HUES64 (cell line): ENCODE measurements at regions not wholly inside any gene's neighbourhood (a gene's known extent, or its start where the extent isn't known, plus 50 kb on each side); places are given as distances from the start of the nearest gene placed in this dataset.

Experiments used
- H3K27ac ChIP-seq: 2 replicates; pipeline ENCODE4 v1.7.0; 2013; ENCODE audit warnings: low read depth, low read length, inconsistent platforms
- H3K27me3 ChIP-seq: 2 replicates; pipeline ENCODE4 v1.6.1; 2013; ENCODE audit warnings: mild to moderate bottlenecking, low read length; ENCODE audit not compliant: insufficient read depth
- H3K36me3 ChIP-seq: 2 replicates; pipeline ENCODE4 v1.6.1; 2013; ENCODE audit warnings: mild to moderate bottlenecking, low read length; ENCODE audit not compliant: insufficient read depth
- H3K4me1 ChIP-seq: 2 replicates; pipeline ENCODE4 v1.6.1; 2013; ENCODE audit warnings: mild to moderate bottlenecking, low read length, moderate library complexity; ENCODE audit not compliant: insufficient read depth
- H3K4me3 ChIP-seq: 2 replicates; pipeline ENCODE4 v1.5.1; 2013; ENCODE audit warnings: mild to moderate bottlenecking, low read length, moderate library complexity
- H3K9ac ChIP-seq: 2 replicates; pipeline ENCODE4 v1.6.1; 2013; ENCODE audit warnings: mild to moderate bottlenecking, low read depth, low read length
- H3K9me3 ChIP-seq: 2 replicates; pipeline ENCODE4 v1.6.1; 2013; ENCODE audit warnings: low read depth, low read length; ENCODE audit not compliant: insufficient read depth
- WGBS: fragments of 150-250, 120-280 bp; methylation state at CpG from one replicate; pipeline ENCODE4 v1.1.7; 2013; ENCODE audit warnings: missing lambda C conversion rate; 5-methylcytosine and 5-hydroxymethylcytosine counted together

- Histone ChIP-seq H3K36me3 (no peaks in the 10 kb centered on the region), H3K9me3 (peaks cover 26% of the 10 kb centered on the region), H3K9ac (no peak overlapping the region), H3K27me3 (no peaks in the 10 kb centered on the region), H3K4me1 (no peaks in the 10 kb centered on the region), H3K4me3 (no peak overlapping the region), H3K27ac (no peak overlapping the region)
- WGBS: no CpG with 5 or more reads among the region's 1 CpG
Observed at GRCh38 chr13:111022241-111022640, 92.9 kb upstream of the ARHGEF7 start.

- no CpG with 5 or more reads among the region's 1 CpG for WGBS
- H3K9me3 ChIP-seq: peaks cover 26% of the 10 kb centered on the region
- no peaks in the 10 kb centered on the region for H3K27me3 ChIP-seq
- H3K4me1 ChIP-seq: no peaks in the 10 kb centered on the region
- H3K36me3 ChIP-seq: no peaks in the 10 kb centered on the region
- H3K4me3 ChIP-seq: no peak overlapping the region
- no peak overlapping the region for H3K9ac ChIP-seq
- H3K27ac ChIP-seq: no peak overlapping the region
Observed at GRCh38 chr13:111021270-111021669, 93.8 kb upstream of the ARHGEF7 start.

GRCh38 chr13:111020546-111020945, 94.6 kb upstream of the ARHGEF7 start:
- Histone ChIP-seq H3K4me3 (no peak overlapping the region), H3K9ac (no peak overlapping the region), H3K27ac (no peak overlapping the region), H3K4me1 (no peaks in the 10 kb centered on the region), H3K9me3 (peaks cover 26% of the 10 kb centered on the region), H3K27me3 (no peaks in the 10 kb centered on the region), H3K36me3 (no peaks in the 10 kb centered on the region)
- WGBS: 89% methylated on average over 6 of the region's 6 CpGs

GRCh38 chr13:111020021-111020420, 95.1 kb upstream of the ARHGEF7 start:
- 97% methylated on average over 24 of the region's 24 CpGs for WGBS
- no peak overlapping the region for H3K9ac ChIP-seq
- H3K9me3 ChIP-seq: peaks cover 26% of the 10 kb centered on the region
- no peak overlapping the region for H3K27ac ChIP-seq
- H3K4me1 ChIP-seq: no peaks in the 10 kb centered on the region
- H3K27me3 ChIP-seq: no peaks in the 10 kb centered on the region
- no peak overlapping the region for H3K4me3 ChIP-seq
- H3K36me3 ChIP-seq: no peaks in the 10 kb centered on the region

GRCh38 chr13:111017755-111018459, 97.2 kb upstream of the ARHGEF7 start:
- H3K27ac ChIP-seq: no peak overlapping the region
- no peaks in the 10 kb centered on the region for H3K36me3 ChIP-seq

GRCh38 chr13:111013196-111013595, 98.3 kb upstream of the ANKRD10 start:
- H3K9ac ChIP-seq: no peak overlapping the region
- H3K27ac ChIP-seq: no peak overlapping the region
- H3K36me3 ChIP-seq: no peaks in the 10 kb centered on the region
- WGBS: 83% methylated on average over 2 of the region's 3 CpGs
- no peak overlapping the region for H3K4me3 ChIP-seq
- H3K27me3 ChIP-seq: no peaks in the 10 kb centered on the region
- no peaks in the 10 kb centered on the region for H3K4me1 ChIP-seq
- no peaks in the 10 kb centered on the region for H3K9me3 ChIP-seq

More at GRCh38 chr13:111017755-111018459, 97.2 kb upstream of the ARHGEF7 start:
- H3K4me3 ChIP-seq: no peak overlapping the region
- peaks cover 26% of the 10 kb centered on the region for H3K9me3 ChIP-seq
- H3K9ac ChIP-seq: no peak overlapping the region
- 95% methylated on average over 26 of the region's 26 CpGs for WGBS
- no peaks in the 10 kb centered on the region for H3K27me3 ChIP-seq
- H3K4me1 ChIP-seq: no peaks in the 10 kb centered on the region

- Histone ChIP-seq H3K9me3 (no peaks in the 10 kb centered on the region), H3K27me3 (no peaks in the 10 kb centered on the region), H3K9ac (no peak overlapping the region), H3K27ac (no peak overlapping the region), H3K36me3 (no peaks in the 10 kb centered on the region), H3K4me1 (peaks cover 2% of the 10 kb centered on the region; the same call in 1 of the 2 replicates), H3K4me3 (no peak overlapping the region)
- WGBS: 89% methylated on average over 3 of the region's 3 CpGs
Observed at GRCh38 chr13:111011899-111012298, 97.0 kb upstream of the ANKRD10 start.

GRCh38 chr13:111008351-111008750, 93.5 kb upstream of the ANKRD10 start:
- H3K4me3 ChIP-seq: no peak overlapping the region
- peaks cover 4% of the 10 kb centered on the region; the same call in 1 of the 2 replicates for H3K4me1 ChIP-seq
- no peaks in the 10 kb centered on the region for H3K36me3 ChIP-seq
- H3K9me3 ChIP-seq: no peaks in the 10 kb centered on the region
- WGBS: 95% methylated on average over 6 of the region's 6 CpGs
- H3K9ac ChIP-seq: no peak overlapping the region
- no peaks in the 10 kb centered on the region for H3K27me3 ChIP-seq
- no peak overlapping the region for H3K27ac ChIP-seq

- H3K9ac ChIP-seq: no peak overlapping the region
- no peak overlapping the region for H3K27ac ChIP-seq
- WGBS: 74% methylated on average over 3 of the region's 3 CpGs
- no peaks in the 10 kb centered on the region for H3K36me3 ChIP-seq
- no peaks in the 10 kb centered on the region for H3K9me3 ChIP-seq
- no peak overlapping the region for H3K4me3 ChIP-seq
- peaks cover 4% of the 10 kb centered on the region; the same call in 1 of the 2 replicates for H3K4me1 ChIP-seq
- no peaks in the 10 kb centered on the region for H3K27me3 ChIP-seq
Observed at GRCh38 chr13:111007209-111007608, 92.3 kb upstream of the ANKRD10 start.

- no peaks in the 10 kb centered on the region for H3K9me3 ChIP-seq
- 64% methylated on average over 13 of the region's 13 CpGs for WGBS
Observed at GRCh38 chr13:111006506-111007031, 91.7 kb upstream of the ANKRD10 start.

GRCh38 chr13:111005808-111006505, 91.1 kb upstream of the ANKRD10 start:
- peaks cover 4% of the 10 kb centered on the region; the same call in 1 of the 2 replicates for H3K4me1 ChIP-seq
- H3K9ac ChIP-seq: no peak overlapping the region
- no peak overlapping the region for H3K27ac ChIP-seq
- no peaks in the 10 kb centered on the region for H3K27me3 ChIP-seq
- no peaks in the 10 kb centered on the region for H3K9me3 ChIP-seq
- no peak overlapping the region for H3K4me3 ChIP-seq
- 93% methylated on average over 15 of the region's 16 CpGs for WGBS
- no peaks in the 10 kb centered on the region for H3K36me3 ChIP-seq

More at GRCh38 chr13:111006506-111007031, 91.7 kb upstream of the ANKRD10 start:
- no peak overlapping the region for H3K9ac ChIP-seq
- no peak overlapping the region for H3K27ac ChIP-seq
- peaks cover 4% of the 10 kb centered on the region; the same call in 1 of the 2 replicates for H3K4me1 ChIP-seq
- no peak overlapping the region for H3K4me3 ChIP-seq
- H3K27me3 ChIP-seq: no peaks in the 10 kb centered on the region
- no peaks in the 10 kb centered on the region for H3K36me3 ChIP-seq
